ENCODE measurements at regions not wholly inside any gene's neighbourhood (a gene's known extent, or its start where the extent isn't known, plus 50 kb on each side); places are given as distances from the start of the nearest gene placed in this dataset.

- CTCF ChIA-PET (ENCODE audit: low intra/inter-chr PET ratio): no interaction called here
- Histone ChIP-seq H3K79me2 (ENCODE audit: control insufficient read depth, insufficient read depth, low read length) (no peaks in the 10 kb centered on the region), H3K4me3 (no peak overlapping the region), H3K36me3 (ENCODE audit: control insufficient read depth, insufficient read depth, low read length) (no peaks in the 10 kb centered on the region), H3K4me2 (ENCODE audit: insufficient read depth, low read length) (no peak overlapping the region), H3K27me3 (ENCODE audit: control insufficient read depth in 2 of 2, insufficient read depth in 2 of 2, low read length in 2 of 2) (no peaks in the 10 kb centered on the region), H2AFZ (ENCODE audit: low read depth, low read length) (no peak overlapping the region), H3K4me1 (replicated peaks in 1 of 2; ENCODE audit: control insufficient read depth in 2 of 2, insufficient read depth in 2 of 2, low read length in 2 of 2) (no peaks in the 10 kb centered on the region), H4K20me1 (replicated peaks; ENCODE audit: control insufficient read depth, insufficient read depth, low read length) (no peaks in the 10 kb centered on the region), H3K9me1 (ENCODE audit: control insufficient read depth, insufficient read depth, low read length) (no peaks in the 10 kb centered on the region), H3K9me3 (replicated peaks; ENCODE audit: control insufficient read depth, insufficient read depth, low read depth, low read length) (no peaks in the 10 kb centered on the region), H3K27ac (ENCODE audit: extremely low read depth, low read depth, low read length) (no peak overlapping the region), H3K9ac (ENCODE audit: insufficient read depth in 1 of 2, low read depth in 2 of 2, low read length in 2 of 2) (no peak overlapping the region)
- FAIRE-seq (no peak), ATAC-seq (no peak), DNase-seq (ENCODE audit: extremely low read depth in 1 of 4, low spot score in 3 of 4) (no peak)
- in situ Hi-C loops (cut with MboI): no loop called here
- WGBS (ENCODE audit: insufficient coverage, low coverage, missing lambda C conversion rate): 0% methylated on average over 2 of the region's 2 CpGs
- intact Hi-C loops (cut with micrococcal nuclease): no loop called here
- BruUV-seq (replicated peaks): no TSS peak
- POLR2A ChIA-PET: no interaction called here
- TF ChIP-seq KLF6 (CRISPR knock-in tag; IDR thresholded peaks at IDR 0.05; ENCODE audit: borderline replicate concordance): no peak
- TF ChIP-seq SMC3 (conservative IDR thresholded peaks at IDR 0.05; ENCODE audit: insufficient read depth, low read depth, low read length): no peak
- no peak for TF ChIP-seq CEBPG (CRISPR knock-in tag; IDR thresholded peaks at IDR 0.05)
- TF ChIP-seq CEBPG (tag; conservative IDR thresholded peaks at IDR 0.05 in 1 of 2, IDR thresholded peaks at IDR 0.05 in 1 of 2): 0 out of 4 replicates have a peak, but pooled peaks of 1 of the 2 experiments have one; percentile 46
- TF ChIP-seq RB1 (IDR thresholded peaks at IDR 0.05; ENCODE audit: low read depth): no peak
- no peak for TF ChIP-seq NFE2L1 (tag; IDR thresholded peaks at IDR 0.05; ENCODE audit: borderline replicate concordance, low read depth)
- no peak for TF ChIP-seq ELF4 (CRISPR knock-in tag; IDR thresholded peaks at IDR 0.05)
- TF ChIP-seq POLR3A (IDR thresholded peaks at IDR 0.05; ENCODE audit: borderline replicate concordance, extremely low read depth, insufficient read depth, insufficient read length): no peak
- TF ChIP-seq HBP1 (CRISPR knock-in tag; IDR thresholded peaks at IDR 0.05): no peak
- TF ChIP-seq CHCHD3 (CRISPR knock-in tag; IDR thresholded peaks at IDR 0.05): no peak
- no peak for TF ChIP-seq PHF8 (IDR thresholded peaks at IDR 0.05; ENCODE audit: borderline replicate concordance, low read length)
- peak; percentile 34; the same call in 1 of the 2 replicates for TF ChIP-seq C11orf30 (IDR thresholded peaks at IDR 0.05; ENCODE audit: low read depth)
- TF ChIP-seq MAFG (tag; conservative IDR thresholded peaks at IDR 0.05): peak; percentile 10; the same call in 1 of the 2 replicates
- TF ChIP-seq SRSF7 (optimal IDR thresholded peaks at IDR 0.05; ENCODE audit: low read depth, low read length): no peak
- TF ChIP-seq CREM (IDR thresholded peaks at IDR 0.05; ENCODE audit: low read depth): no peak
- TF ChIP-seq ZNF239 (CRISPR knock-in tag; IDR thresholded peaks at IDR 0.05): no peak
- no peak for TF ChIP-seq ZNF282 (CRISPR knock-in tag; IDR thresholded peaks at IDR 0.05)
- no peak for TF ChIP-seq U2AF1 (optimal IDR thresholded peaks at IDR 0.05; ENCODE audit: low read depth, low read length)
- no peak for TF ChIP-seq CREB3L1 (IDR thresholded peaks at IDR 0.05; ENCODE audit: borderline replicate concordance, low read depth)
- TF ChIP-seq, protein P1, sequence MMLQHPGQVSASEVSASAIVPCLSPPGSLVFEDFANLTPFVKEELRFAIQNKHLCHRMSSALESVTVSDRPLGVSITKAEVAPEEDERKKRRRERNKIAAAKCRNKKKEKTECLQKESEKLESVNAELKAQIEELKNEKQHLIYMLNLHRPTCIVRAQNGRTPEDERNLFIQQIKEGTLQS (IDR thresholded peaks at IDR 0.05): peak; percentile 34; the same call in 1 of the 2 replicates
- TF ChIP-seq, protein P1 (CRISPR knock-in tag; conservative IDR thresholded peaks at IDR 0.05): no peak
Measured at GRCh38 chr4:112069110-112069509, 76.1 kb upstream of the FAM241A start.
